ENCODE measurements at regions not wholly inside any gene's neighbourhood (a gene's known extent, or its start where the extent isn't known, plus 50 kb on each side); places are given as distances from the start of the nearest gene placed in this dataset.

DNA sequence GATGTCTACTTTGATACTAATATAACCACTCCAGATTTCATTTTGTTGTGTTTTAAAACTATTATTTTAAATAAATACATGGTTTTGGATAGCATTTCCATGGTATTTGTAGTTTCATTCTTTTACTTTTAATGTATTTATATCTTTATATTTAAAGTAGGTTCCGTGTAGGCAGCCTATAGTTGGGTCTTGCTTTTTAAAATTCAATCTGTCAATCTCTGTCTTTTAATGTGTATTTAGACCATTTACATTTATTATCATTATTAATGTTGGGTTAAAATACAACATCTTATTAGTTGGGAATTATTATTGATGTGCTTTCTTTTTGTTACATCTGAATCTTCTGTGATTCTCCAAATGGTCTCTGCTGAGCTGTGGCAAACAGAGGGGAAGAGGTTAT, 412.1 kb downstream of the NPIPA7 start:
- no peak for DNase-seq (ENCODE audit: low spot score)

GRCh38 chr16:16797239-16797638, 418.3 kb downstream of the NPIPA7 start:
- no peak for DNase-seq (ENCODE audit: low spot score)

DNA sequence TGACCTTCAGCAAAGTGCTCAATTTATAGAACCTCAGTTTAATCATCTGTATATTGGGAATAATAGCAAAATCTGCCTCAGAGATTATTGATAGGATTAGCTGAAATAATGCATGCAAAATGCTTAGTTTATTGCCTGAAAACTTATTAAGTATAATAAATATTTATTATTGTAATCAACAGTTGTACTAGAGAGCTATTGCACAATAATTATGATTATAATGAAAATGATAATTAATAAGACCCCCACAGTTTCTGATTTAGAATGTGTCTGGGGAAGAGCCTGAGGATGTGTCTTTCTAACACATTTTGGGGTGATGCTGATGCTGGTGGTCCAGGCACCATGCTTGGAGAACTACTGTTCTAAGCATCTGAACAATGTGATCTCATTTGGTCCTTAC, 419.6 kb downstream of the NPIPA7 start:
- no peak for DNase-seq (ENCODE audit: low spot score)

DNA sequence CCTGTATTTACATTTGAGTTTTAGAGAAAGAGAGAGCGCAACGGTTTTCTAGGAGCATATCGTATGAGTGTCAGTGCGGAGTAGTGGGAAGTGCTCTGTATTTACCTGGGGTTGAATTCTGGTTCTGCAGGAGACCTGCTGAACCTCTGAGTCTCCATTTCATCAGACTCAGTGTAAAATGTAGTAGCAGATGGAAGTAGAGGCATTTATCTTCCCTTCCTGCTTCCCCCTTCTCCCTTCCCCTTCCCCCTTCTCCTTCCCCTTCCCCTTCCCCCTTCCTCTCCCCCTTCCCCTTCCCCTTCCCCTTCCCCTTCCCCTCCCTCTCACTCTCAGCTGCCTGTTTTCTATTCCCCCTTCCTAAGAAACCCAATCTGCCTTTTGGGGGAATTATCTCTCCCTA, 426.9 kb downstream of the NPIPA7 start:
- DNase-seq (ENCODE audit: low spot score): no peak

DNA sequence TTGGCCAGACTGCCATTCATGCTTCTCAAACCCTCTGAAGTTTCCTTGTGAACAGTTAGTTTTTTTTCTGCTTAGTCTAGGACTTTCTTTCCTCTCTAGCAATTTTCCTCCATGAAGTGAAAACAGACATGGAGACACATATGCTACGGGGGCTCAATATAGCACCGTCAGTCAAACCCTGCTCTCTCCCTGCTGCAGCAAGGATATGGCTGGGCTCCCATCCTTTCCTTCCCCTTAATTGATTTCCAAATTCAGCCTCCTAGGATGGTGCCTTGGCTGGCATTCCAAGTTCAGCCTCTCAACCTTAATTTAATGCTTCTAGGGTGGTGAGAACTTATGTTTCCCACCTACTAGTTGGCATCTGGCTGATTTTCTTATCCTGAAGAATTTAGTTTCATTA, 436.7 kb downstream of the NPIPA7 start:
- no peak for DNase-seq (ENCODE audit: low spot score)

DNA sequence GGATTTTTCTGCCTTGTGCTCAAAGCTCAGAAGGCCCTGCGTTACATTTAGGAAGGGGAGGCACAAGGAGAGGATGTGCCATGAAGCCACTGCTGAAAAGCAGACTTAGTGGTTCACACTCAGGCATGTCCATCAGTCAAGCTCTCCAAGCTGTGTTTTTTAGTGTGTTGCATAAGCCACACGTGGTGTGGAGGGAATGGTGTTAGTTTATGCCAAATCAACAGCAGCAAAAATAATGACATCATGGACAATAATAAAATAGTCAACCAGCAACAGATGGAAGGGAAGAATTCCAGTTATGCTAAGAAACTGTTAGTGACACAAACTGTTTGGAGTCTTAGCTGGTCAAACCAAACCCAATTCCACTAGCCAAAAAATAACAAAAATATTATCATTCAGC, 438.3 kb downstream of the NPIPA7 start:
- DNase-seq (ENCODE audit: low spot score): no peak

DNA sequence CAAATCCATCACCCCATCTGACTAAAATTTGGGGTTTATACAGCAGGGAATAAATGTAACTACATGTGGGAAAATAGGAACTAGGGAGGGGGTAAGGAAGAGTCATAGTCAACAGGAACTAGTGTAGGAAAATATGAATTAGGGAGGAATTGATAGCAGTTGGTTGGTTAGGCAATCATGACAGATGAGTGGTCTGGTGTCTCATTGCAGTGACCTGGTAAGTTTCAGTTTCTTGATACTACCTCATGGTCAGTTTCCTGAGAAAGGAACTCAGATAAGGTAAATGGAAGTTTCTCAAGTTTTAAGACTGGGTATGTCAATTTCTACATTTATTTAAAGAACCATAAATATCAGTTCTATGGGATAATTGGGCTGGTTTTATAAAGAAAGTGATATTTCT, 442.3 kb downstream of the NPIPA7 start:
- DNase-seq (ENCODE audit: low spot score): no peak

GRCh38 chr16:16828913-16829398, 450.0 kb downstream of the NPIPA7 start:
- no peak for DNase-seq (ENCODE audit: low spot score)

GRCh38 chr16:16830401-16830800, 451.5 kb downstream of the NPIPA7 start:
- no peak for DNase-seq (ENCODE audit: low spot score)

DNA sequence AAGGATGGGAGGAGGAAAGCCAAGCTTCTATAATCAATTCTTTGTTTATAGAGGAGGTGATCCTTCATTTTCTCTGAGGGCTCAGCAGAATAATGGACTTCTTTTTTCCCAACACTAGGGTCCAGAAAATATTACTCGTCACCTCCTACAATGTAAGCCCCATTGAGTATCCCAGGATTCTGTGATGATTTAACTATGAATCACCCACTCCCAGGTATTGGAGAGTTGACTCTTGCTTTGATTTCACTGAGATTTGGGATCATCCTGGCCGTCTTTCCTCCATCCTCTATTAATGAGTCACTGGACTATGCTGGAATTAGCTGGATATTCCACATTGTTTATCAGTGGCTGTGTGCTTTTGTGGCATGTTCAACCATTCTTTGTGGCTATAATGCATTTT, 452.0 kb downstream of the NPIPA7 start:
- DNase-seq (ENCODE audit: low spot score): no peak

GRCh38 chr16:16833165-16833564, 454.2 kb downstream of the NPIPA7 start:
- DNase-seq (ENCODE audit: low spot score): no peak

GRCh38 chr16:16850274-16850673, 471.3 kb downstream of the NPIPA7 start:
- DNase-seq (ENCODE audit: low spot score): no peak

DNA sequence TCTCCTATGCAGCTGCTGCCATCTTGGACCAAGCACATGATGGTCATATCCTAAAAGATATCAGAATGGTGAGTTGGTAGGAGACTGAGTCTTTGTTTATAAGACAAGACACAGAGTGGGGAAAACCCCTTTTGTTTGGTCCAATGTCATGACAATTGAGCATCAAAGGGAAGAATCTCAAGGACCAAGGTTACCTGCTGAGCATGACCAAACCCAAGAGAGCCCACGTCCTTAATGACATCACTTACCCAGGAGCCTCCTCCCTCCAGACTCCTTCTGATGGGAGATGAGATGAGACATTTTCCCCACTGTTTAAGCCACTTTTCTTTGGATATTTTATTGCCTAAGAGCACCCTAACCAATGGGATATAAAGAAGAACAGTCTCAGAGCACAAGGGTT, 478.1 kb downstream of the NPIPA7 start:
- no peak for DNase-seq (ENCODE audit: low spot score)

- no peak for DNase-seq (ENCODE audit: low spot score)
Measured at GRCh38 chr16:16857603-16858283, 478.8 kb downstream of the NPIPA7 start.

- DNase-seq (ENCODE audit: low spot score): peak; percentile 36
Measured at GRCh38 chr16:16861546-16861945, 482.6 kb downstream of the NPIPA7 start.

- DNase-seq (ENCODE audit: low spot score): no peak
Measured at GRCh38 chr16:16863672-16864071, 484.7 kb downstream of the NPIPA7 start.

DNA sequence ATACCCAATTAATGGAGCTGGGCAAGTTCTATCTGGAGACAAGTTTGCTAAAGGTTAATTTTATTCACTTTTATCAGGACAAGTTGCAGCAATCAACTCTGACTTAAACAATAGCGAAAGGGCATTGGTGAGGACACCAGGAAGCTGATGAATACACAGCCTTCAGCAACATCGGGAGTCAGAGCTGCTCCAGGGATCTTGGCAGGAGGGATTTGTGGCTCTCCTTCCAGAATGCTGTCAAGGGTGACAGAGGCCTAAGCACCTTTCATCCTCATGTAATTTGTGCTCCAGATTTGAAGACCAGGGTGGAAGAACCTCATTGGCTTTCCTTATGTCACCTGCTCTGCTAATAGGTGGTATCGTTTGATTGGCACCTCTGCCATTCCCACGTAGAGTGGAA, 485.6 kb downstream of the NPIPA7 start:
- DNase-seq (ENCODE audit: low spot score): no peak

DNA sequence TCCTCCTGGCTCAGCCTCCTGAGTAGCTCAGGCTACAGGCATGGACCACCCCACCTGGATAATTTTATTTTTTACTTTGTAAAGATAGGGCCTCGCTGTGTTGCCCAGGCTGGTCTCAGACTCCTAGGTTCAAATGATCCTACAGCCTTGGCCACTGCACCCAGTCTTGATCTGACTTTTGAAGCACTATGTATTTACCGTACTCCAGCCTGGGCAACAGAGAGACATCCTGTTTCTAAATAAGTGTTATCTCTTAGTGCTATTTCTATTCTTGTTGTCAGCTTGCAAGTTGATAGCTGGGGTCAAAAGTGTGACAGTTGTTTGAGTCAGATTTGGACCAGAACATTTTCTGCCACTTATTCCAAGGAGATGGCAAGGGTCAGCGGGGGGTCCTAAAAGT, 486.4 kb downstream of the NPIPA7 start:
- no peak for DNase-seq (ENCODE audit: low spot score)

DNA sequence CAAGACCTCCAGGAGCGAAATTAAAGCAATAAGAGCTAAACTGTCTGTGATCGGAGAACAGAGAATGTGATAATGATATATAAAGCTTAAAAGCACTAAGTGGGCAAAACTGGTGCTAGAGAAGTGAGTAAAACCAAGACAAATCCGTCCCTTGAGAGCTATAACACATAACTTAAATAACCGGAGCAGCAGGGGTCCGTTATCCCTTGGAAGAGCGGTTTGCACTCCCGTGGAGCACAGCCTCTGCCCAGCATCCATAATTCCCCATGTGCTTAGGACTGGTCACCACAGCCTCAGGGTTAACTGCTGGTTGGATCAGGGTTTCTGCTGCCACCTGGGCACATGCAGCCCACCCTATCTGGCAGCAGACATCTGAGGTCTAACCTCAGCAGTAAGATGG, 489.0 kb downstream of the NPIPA7 start:
- DNase-seq (ENCODE audit: low spot score): no peak

- no peak for DNase-seq (ENCODE audit: low spot score)
Measured at GRCh38 chr16:16868727-16869126, 489.8 kb downstream of the NPIPA7 start.

- no peak for DNase-seq (ENCODE audit: low spot score)
Measured at GRCh38 chr16:16869746-16870145, 490.8 kb downstream of the NPIPA7 start.

- DNase-seq (ENCODE audit: low spot score): no peak
Measured at GRCh38 chr16:16871196-16871595, 492.3 kb downstream of the NPIPA7 start.

GRCh38 chr16:16877061-16877460, 498.1 kb downstream of the NPIPA7 start:
- DNase-seq (ENCODE audit: low spot score): no peak

- DNase-seq (ENCODE audit: low spot score): no peak
Measured at GRCh38 chr16:16879567-16880251, 500.8 kb downstream of the NPIPA7 start.

All from kidney capillary endothelial cell (primary cell).